ENCODE measurements at regions not wholly inside any gene's neighbourhood (a gene's known extent, or its start where the extent isn't known, plus 50 kb on each side); places are given as distances from the start of the nearest gene placed in this dataset.

DNA sequence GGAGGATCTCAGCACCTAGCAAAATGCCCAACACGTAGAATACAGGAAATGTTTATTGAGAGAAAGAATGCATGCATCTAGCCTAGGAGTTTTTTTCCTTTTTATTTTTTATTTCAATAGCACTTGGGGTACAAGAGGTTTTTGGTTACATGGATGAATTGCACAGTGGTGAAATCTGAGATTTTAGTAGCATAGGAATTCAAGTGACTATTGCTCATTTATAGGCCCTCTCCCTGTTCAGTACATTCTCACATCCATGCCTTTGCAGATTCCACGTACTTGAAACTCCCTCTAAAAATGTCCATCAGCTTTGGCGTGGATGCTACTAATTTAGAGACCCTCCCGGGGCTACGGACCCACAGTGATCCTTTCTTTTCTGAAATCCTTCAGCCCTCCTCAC is 61.7 kb upstream of the PIAS1 start:
- intact Hi-C loops (cut with DNase I), result no loop called here
- no peak overlapping the region for H3K4me3 ChIP-seq (ENCODE audit: low read length in 3 of 3)
- H3K36me3 ChIP-seq (ENCODE audit: control insufficient read depth in 2 of 3, insufficient read depth in 3 of 3, low read length in 3 of 3), result no peaks in the 10 kb centered on the region
- no peaks in the 10 kb centered on the region for H3K27me3 ChIP-seq (ENCODE audit: control insufficient read depth, insufficient read depth, low read length)
- TF ChIP-seq, protein P1, sequence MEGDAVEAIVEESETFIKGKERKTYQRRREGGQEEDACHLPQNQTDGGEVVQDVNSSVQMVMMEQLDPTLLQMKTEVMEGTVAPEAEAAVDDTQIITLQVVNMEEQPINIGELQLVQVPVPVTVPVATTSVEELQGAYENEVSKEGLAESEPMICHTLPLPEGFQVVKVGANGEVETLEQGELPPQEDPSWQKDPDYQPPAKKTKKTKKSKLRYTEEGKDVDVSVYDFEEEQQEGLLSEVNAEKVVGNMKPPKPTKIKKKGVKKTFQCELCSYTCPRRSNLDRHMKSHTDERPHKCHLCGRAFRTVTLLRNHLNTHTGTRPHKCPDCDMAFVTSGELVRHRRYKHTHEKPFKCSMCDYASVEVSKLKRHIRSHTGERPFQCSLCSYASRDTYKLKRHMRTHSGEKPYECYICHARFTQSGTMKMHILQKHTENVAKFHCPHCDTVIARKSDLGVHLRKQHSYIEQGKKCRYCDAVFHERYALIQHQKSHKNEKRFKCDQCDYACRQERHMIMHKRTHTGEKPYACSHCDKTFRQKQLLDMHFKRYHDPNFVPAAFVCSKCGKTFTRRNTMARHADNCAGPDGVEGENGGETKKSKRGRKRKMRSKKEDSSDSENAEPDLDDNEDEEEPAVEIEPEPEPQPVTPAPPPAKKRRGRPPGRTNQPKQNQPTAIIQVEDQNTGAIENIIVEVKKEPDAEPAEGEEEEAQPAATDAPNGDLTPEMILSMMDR (IDR thresholded peaks at IDR 0.05; ENCODE audit: borderline replicate concordance, extremely low read depth, insufficient read depth), result no peak
- H3K4me1 ChIP-seq (ENCODE audit: control insufficient read depth in 2 of 3, insufficient read depth in 2 of 3, low read depth in 1 of 3, low read length in 3 of 3), result no peaks in the 10 kb centered on the region
- DNase-seq (no peak), FAIRE-seq (no peak)
- no peak overlapping the region for H3K9ac ChIP-seq (ENCODE audit: low read length in 3 of 3)
- H3K27ac ChIP-seq (ENCODE audit: low read depth in 2 of 2, low read length in 2 of 2), result no peak overlapping the region
- H3K9me3 ChIP-seq (ENCODE audit: control insufficient read depth in 2 of 3, insufficient read depth in 1 of 3, low read length in 3 of 3), result no peaks in the 10 kb centered on the region

DNA sequence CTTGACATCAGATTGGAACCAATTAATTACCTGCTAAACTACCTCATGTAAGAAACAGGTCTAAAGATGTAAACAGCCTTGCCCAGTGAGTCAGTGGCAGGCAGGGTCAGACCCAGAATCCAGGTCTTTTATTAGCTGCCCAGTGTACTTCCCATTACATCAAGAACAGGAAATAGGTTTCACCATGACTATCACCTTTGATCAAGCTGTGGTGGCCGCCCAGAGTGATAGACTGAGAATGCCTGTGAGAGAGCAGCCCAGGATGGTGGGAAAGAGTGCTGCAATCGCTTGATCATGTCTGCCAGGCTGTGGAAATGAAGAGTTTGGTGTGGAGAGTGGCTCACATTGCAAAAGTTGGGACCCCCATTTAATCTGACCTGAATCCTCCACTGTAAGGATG is 61.3 kb upstream of the PIAS1 start:
- TF ChIP-seq, protein P1 (IDR thresholded peaks at IDR 0.05; ENCODE audit: borderline replicate concordance, extremely low read depth, insufficient read depth), result no peak
- intact Hi-C loops (cut with DNase I), result no loop called here
- no peak for DNase-seq

DNA sequence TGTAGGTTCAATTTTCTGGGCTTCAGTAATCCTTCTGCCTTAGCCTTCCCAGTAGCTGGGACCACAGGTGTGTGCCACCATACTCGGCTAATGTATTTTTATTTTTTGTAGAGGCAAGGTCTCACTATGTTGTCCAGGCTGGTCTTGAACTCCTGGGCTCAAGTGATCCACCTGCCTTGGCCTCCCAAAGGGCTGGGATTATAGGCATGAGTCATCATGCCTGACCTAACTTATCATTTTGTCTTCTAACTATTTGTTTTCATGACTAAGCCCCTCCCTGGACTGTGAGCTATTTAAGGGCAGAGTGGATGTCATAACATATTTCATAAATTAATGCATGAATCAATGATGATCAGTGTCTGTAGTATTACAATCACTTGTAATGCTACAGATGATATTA is 56.1 kb upstream of the PIAS1 start:
- Histone ChIP-seq H3K9ac (ENCODE audit: low read length in 3 of 3) (no peak overlapping the region), H3K4me1 (ENCODE audit: control insufficient read depth in 2 of 3, insufficient read depth in 2 of 3, low read depth in 1 of 3, low read length in 3 of 3) (no peaks in the 10 kb centered on the region), H3K4me3 (ENCODE audit: low read length in 3 of 3) (no peak overlapping the region), H3K27ac (ENCODE audit: low read depth in 2 of 2, low read length in 2 of 2) (no peak overlapping the region), H3K9me3 (ENCODE audit: control insufficient read depth in 2 of 3, insufficient read depth in 1 of 3, low read length in 3 of 3) (no peaks in the 10 kb centered on the region), H3K27me3 (ENCODE audit: control insufficient read depth, insufficient read depth, low read length) (no peaks in the 10 kb centered on the region), H3K36me3 (ENCODE audit: control insufficient read depth in 2 of 3, insufficient read depth in 3 of 3, low read length in 3 of 3) (no peaks in the 10 kb centered on the region)
- FAIRE-seq (no peak), DNase-seq (no peak)
- TF ChIP-seq, protein P1 (IDR thresholded peaks at IDR 0.05; ENCODE audit: borderline replicate concordance, extremely low read depth, insufficient read depth), result no peak
- intact Hi-C loops (cut with DNase I), result no loop called here

More for the DNA sequence above, 61.3 kb upstream of the PIAS1 start:
- Histone ChIP-seq H3K9ac (ENCODE audit: low read length in 3 of 3) (no peak overlapping the region), H3K4me3 (ENCODE audit: low read length in 3 of 3) (no peak overlapping the region), H3K27me3 (ENCODE audit: control insufficient read depth, insufficient read depth, low read length) (no peaks in the 10 kb centered on the region), H3K36me3 (ENCODE audit: control insufficient read depth in 2 of 3, insufficient read depth in 3 of 3, low read length in 3 of 3) (no peaks in the 10 kb centered on the region), H3K27ac (ENCODE audit: low read depth in 2 of 2, low read length in 2 of 2) (no peak overlapping the region), H3K4me1 (ENCODE audit: control insufficient read depth in 2 of 3, insufficient read depth in 2 of 3, low read depth in 1 of 3, low read length in 3 of 3) (no peaks in the 10 kb centered on the region), H3K9me3 (ENCODE audit: control insufficient read depth in 2 of 3, insufficient read depth in 1 of 3, low read length in 3 of 3) (no peaks in the 10 kb centered on the region)
- no peak for FAIRE-seq

DNA sequence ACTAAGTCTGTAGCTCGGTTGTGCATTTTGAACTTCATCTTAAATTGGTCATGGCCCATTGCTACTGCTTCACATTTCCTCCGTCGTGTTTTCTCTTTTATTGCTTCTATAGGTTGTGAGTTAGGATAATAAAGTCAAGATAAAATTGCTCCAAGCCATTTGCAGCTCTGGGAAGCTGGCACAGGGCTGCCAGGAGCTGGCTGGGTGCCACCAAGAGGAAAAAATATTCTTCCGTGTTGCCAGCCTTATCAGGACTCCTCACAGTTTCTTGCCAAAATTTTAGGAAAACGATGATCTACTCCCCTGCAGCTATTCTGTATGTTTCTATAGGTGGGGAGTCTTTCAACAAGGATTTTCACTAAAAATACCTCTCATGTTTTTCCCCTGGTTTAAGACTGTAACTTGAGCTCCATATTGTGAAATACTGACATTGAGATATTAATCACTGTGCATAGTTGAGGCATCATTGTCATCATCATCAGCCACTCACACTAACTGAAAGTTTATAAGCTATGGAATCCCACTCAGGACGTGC is 55.4 kb upstream of the PIAS1 start:
- H3K4me1 ChIP-seq (ENCODE audit: control insufficient read depth in 2 of 3, insufficient read depth in 2 of 3, low read depth in 1 of 3, low read length in 3 of 3), result no peaks in the 10 kb centered on the region
- TF ChIP-seq, protein P1 (IDR thresholded peaks at IDR 0.05; ENCODE audit: borderline replicate concordance, extremely low read depth, insufficient read depth), result no peak
- no peak for FAIRE-seq

More for the DNA sequence above, 55.4 kb upstream of the PIAS1 start:
- intact Hi-C loops (cut with DNase I), result no loop called here
- H3K9ac ChIP-seq (ENCODE audit: low read length in 3 of 3), result no peak overlapping the region
- no peak overlapping the region for H3K27ac ChIP-seq (ENCODE audit: low read depth in 2 of 2, low read length in 2 of 2)
- H3K36me3 ChIP-seq (ENCODE audit: control insufficient read depth in 2 of 3, insufficient read depth in 3 of 3, low read length in 3 of 3), result no peaks in the 10 kb centered on the region
- no peak for DNase-seq
- no peaks in the 10 kb centered on the region for H3K27me3 ChIP-seq (ENCODE audit: control insufficient read depth, insufficient read depth, low read length)
- H3K9me3 ChIP-seq (ENCODE audit: control insufficient read depth in 2 of 3, insufficient read depth in 1 of 3, low read length in 3 of 3), result no peaks in the 10 kb centered on the region
- H3K4me3 ChIP-seq (ENCODE audit: low read length in 3 of 3), result no peak overlapping the region
